ENCODE measurements at regions not wholly inside any gene's neighbourhood (a gene's known extent, or its start where the extent isn't known, plus 50 kb on each side); places are given as distances from the start of the nearest gene placed in this dataset.

GRCh38 chr2:14706201-14706600 is 73.7 kb downstream of the LRATD1 start:
- no peak for TF ChIP-seq CTCF (conservative IDR thresholded peaks at IDR 0.05; ENCODE audit: low read depth, low read length)
- TF ChIP-seq EZH2 (IDR thresholded peaks at IDR 0.05; ENCODE audit: low read length, unreplicated experiment) = no peak
- TF ChIP-seq EZH2phosphoT487 (IDR thresholded peaks at IDR 0.05; ENCODE audit: borderline replicate concordance, low read length) = no peak

Data from PC-3 (cell line).